ENCODE measurements at regions not wholly inside any gene's neighbourhood (a gene's known extent, or its start where the extent isn't known, plus 50 kb on each side); places are given as distances from the start of the nearest gene placed in this dataset.
A peak's percentile ranks its signal among the peaks of the same experiment; 100 is the strongest.

- Histone ChIP-seq H3K14ac (ENCODE audit: insufficient read depth, low read length) (no peak overlapping the region), H2BK120ac (ENCODE audit: low read depth, low read length, poor library complexity, severe bottlenecking) (no peak overlapping the region), H3K56ac (ENCODE audit: insufficient read length, low read depth, low read length) (no peak overlapping the region), H3K23ac (ENCODE audit: insufficient read length, low read depth, low read length) (no peak overlapping the region), H4K20me1 (ENCODE audit: control insufficient read depth, insufficient read depth, insufficient read length) (no peaks in the 10 kb centered on the region), H2BK5ac (ENCODE audit: insufficient read length, low read length) (no peak overlapping the region), H3K27ac (ENCODE audit: insufficient read length, low read depth, low read length) (no peak overlapping the region), H4K91ac (ENCODE audit: insufficient read length, low read depth, low read length) (no peak overlapping the region), H4K8ac (replicated peaks; ENCODE audit: insufficient read length, low read depth, low read length) (no peak overlapping the region), H3K9ac (ENCODE audit: extremely low read depth, insufficient read length, low read length) (no peak overlapping the region), H3T11ph (ENCODE audit: low read length) (no peak overlapping the region), H4K5ac (ENCODE audit: insufficient read length, low read depth, low read length) (no peak overlapping the region), H3K4me1 (ENCODE audit: insufficient read depth, low read length) (no peaks in the 10 kb centered on the region), H3K4me2 (ENCODE audit: insufficient read depth, insufficient read length, low read length) (no peak overlapping the region), H3K4ac (ENCODE audit: low read depth, low read length) (no peak overlapping the region), H3K79me2 (ENCODE audit: insufficient read depth, low read length) (no peaks in the 10 kb centered on the region), H3K79me1 (ENCODE audit: insufficient read depth, low read depth, low read length, poor library complexity, severe bottlenecking) (no peaks in the 10 kb centered on the region), H3K18ac (ENCODE audit: insufficient read length, low read depth, low read length) (no peak overlapping the region), H2BK20ac (ENCODE audit: low read depth, low read length, poor library complexity, severe bottlenecking) (no peak overlapping the region), H3K23me2 (ENCODE audit: insufficient read length, low read depth, low read length, poor library complexity, severe bottlenecking) (no peaks in the 10 kb centered on the region), H2AK5ac (ENCODE audit: insufficient read length, low read length) (no peak overlapping the region), H3K9me3 (ENCODE audit: control insufficient read depth, low read depth, low read length) (no peaks in the 10 kb centered on the region), H2AFZ (ENCODE audit: low read length) (no peak overlapping the region), H2BK12ac (ENCODE audit: insufficient read length, low read depth, low read length) (no peak overlapping the region), H2BK15ac (ENCODE audit: low read depth, low read length) (no peak overlapping the region), H3K27me3 (ENCODE audit: insufficient read depth, low read length) (no peaks in the 10 kb centered on the region)
- Mint-ChIP-seq H3K27me3 (ENCODE audit: low read depth) (peaks cover 14% of the 10 kb centered on the region), H3K4me1 (no peaks in the 10 kb centered on the region), H3K36me3 (ENCODE audit: insufficient read depth in 1 of 3, low read depth in 3 of 3) (peaks cover 0 to 2% (median 0%) of the 10 kb centered on the region in 3 experiments; a peak in 1 of 7 replicates), H3K9me3 (peaks cover 3 to 13% of the 10 kb centered on the region in 2 experiments; a peak in 4 of 5 replicates), H3K27ac (no peak overlapping the region), H3K4me3 (no peak overlapping the region)
- peak; percentile 50 for TF ChIP-seq CTCF (conservative IDR thresholded peaks at IDR 0.05)
- WGBS (ENCODE audit: extremely low coverage, insufficient read length, low lambda C conversion rate), result no CpG with 5 or more reads among the region's 4 CpGs
- peak; percentile 39 for DNase-seq
Observed at GRCh38 chr11:82523141-82523540, 210.5 kb downstream of the FAM181B start.

Measured in H9 (cell line).